Activated CD8-positive, alpha-beta memory T cell treated with anti-CD3 and anti-CD28 coated beads, Interleukin-2, amount 50 U/mL, for 24 hours (primary cell): ENCODE measurements at regions not wholly inside any gene's neighbourhood (a gene's known extent, or its start where the extent isn't known, plus 50 kb on each side); places are given as distances from the start of the nearest gene placed in this dataset.
"Not testable (repeated sequence)": the region's sequence is repeated elsewhere in the genome, so short reads cannot be mapped to it uniquely, and the experiment has no call there.

Source experiments
- DNase-seq: peaks from one replicate; pipeline ENCODE4 v3.0.0-alpha.2; 2020; ENCODE audit errors: extremely low read depth

GRCh38 chr2:82237994-82238662 lies 1933.6 kb upstream of the LRRTM1 start:
- DNase-seq = no peak

GRCh38 chr2:82234283-82234874 lies 1929.8 kb upstream of the LRRTM1 start:
- no peak for DNase-seq

GRCh38 chr2:82233806-82234205 lies 1929.3 kb upstream of the LRRTM1 start:
- no peak for DNase-seq

GRCh38 chr2:82230406-82230805 lies 1925.9 kb upstream of the LRRTM1 start:
- DNase-seq = no peak

- DNase-seq = no peak
Measured at GRCh38 chr2:82226441-82226840, 1921.9 kb upstream of the LRRTM1 start.

- DNase-seq = no peak
Measured at GRCh38 chr2:82224301-82224940, 1919.9 kb upstream of the LRRTM1 start.

GRCh38 chr2:82215212-82215611 lies 1910.7 kb upstream of the LRRTM1 start:
- no peak for DNase-seq

GRCh38 chr2:82199493-82199852 lies 1894.9 kb upstream of the LRRTM1 start:
- no peak for DNase-seq

- no peak for DNase-seq
Measured at GRCh38 chr2:82198809-82199492, 1894.4 kb upstream of the LRRTM1 start.

- no peak for DNase-seq
Measured at GRCh38 chr2:82182270-82182669, 1877.7 kb upstream of the LRRTM1 start.

- DNase-seq = not testable (repeated sequence)
Measured at GRCh38 chr2:82175210-82175609, 1870.7 kb upstream of the LRRTM1 start.

- DNase-seq = no peak
Measured at GRCh38 chr2:82172483-82172882, 1867.9 kb upstream of the LRRTM1 start.

- DNase-seq = no peak
Measured at GRCh38 chr2:82169379-82169778, 1864.8 kb upstream of the LRRTM1 start.

- DNase-seq = no peak
Measured at GRCh38 chr2:82165377-82165776, 1860.8 kb upstream of the LRRTM1 start.

- DNase-seq = no peak
Measured at GRCh38 chr2:82158150-82158549, 1853.6 kb upstream of the LRRTM1 start.

- DNase-seq = no peak
Measured at GRCh38 chr2:82155469-82155868, 1850.9 kb upstream of the LRRTM1 start.

GRCh38 chr2:82143343-82143742 lies 1838.8 kb upstream of the LRRTM1 start:
- no peak for DNase-seq

- DNase-seq = no peak
Measured at GRCh38 chr2:82139979-82140611, 1835.5 kb upstream of the LRRTM1 start.

GRCh38 chr2:82137441-82137840 lies 1832.9 kb upstream of the LRRTM1 start:
- no peak for DNase-seq

GRCh38 chr2:82128051-82128450 lies 1823.5 kb upstream of the LRRTM1 start:
- no peak for DNase-seq

- DNase-seq = no peak
Measured at GRCh38 chr2:82124629-82125028, 1820.1 kb upstream of the LRRTM1 start.

GRCh38 chr2:82120654-82121053 lies 1816.1 kb upstream of the LRRTM1 start:
- DNase-seq = no peak
